Activated effector memory CD4-positive, alpha-beta T cell treated with Interleukin-2 at 50 U/mL for 16 hours (primary cell): ENCODE measurements at regions not wholly inside any gene's neighbourhood (a gene's known extent, or its start where the extent isn't known, plus 50 kb on each side); places are given as distances from the start of the nearest gene placed in this dataset.
"Not testable (repeated sequence)": the region's sequence is repeated elsewhere in the genome, so short reads cannot be mapped to it uniquely, and the experiment has no call there.

Experiments
- DNase-seq: peaks from one replicate; pipeline ENCODE4 v3.0.0-alpha.2; 2020

- DNase-seq: not testable (repeated sequence)
Observed at GRCh38 chr20:30405061-30405460, 852.4 kb upstream of the DEFB115 start.

- DNase-seq: not testable (repeated sequence)
Observed at GRCh38 chr20:30405585-30405984, 851.9 kb upstream of the DEFB115 start.

- not testable (repeated sequence) for DNase-seq
Observed at GRCh38 chr20:30406370-30406769, 851.1 kb upstream of the DEFB115 start.

DNA sequence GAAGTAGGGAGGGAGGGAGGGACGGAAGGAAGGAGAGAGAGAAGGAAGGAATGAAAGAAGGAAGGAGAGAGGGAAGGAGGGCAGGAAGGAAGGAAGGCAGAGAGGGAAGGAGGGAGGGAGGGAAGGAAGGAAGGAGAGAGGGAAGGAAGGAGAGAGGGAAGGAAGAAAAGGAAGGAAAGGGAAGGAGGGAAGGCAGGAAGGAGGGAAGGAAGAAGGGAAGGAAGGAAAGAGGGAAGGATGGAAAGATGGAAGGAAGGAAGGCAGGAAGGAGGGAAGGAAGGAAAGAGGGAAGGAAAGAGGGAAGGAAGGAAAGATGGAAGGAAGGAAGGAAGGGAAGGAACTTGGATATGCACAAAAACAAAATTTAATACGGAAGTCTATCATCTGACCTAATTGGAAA, 844.5 kb upstream of the DEFB115 start:
- DNase-seq: no peak

DNA sequence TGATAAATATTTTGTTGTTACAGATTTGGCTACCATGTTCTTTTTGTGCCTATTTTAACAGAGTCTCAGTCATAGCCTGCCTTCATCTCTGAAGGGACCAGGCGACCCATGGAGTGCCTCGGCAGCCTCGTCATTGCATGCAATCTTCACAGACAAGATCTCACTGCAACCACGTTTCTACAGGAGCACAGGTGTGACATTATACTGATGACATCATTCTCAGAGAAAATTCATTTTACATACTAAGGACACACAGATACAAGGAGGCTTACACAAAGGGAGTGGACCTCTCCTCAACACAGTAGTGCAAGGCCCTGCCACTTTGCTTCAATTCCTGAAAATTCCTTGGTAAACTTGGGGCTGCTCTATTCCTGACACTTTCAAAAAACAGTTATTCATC, 840.1 kb upstream of the DEFB115 start:
- not testable (repeated sequence) for DNase-seq

- not testable (repeated sequence) for DNase-seq
Observed at GRCh38 chr20:30418378-30418777, 839.1 kb upstream of the DEFB115 start.

GRCh38 chr20:30419466-30419865, 838.0 kb upstream of the DEFB115 start:
- DNase-seq: no peak

GRCh38 chr20:30419871-30420420, 837.5 kb upstream of the DEFB115 start:
- DNase-seq: not testable (repeated sequence)
